IMR-90 (cell line): ENCODE measurements at regions not wholly inside any gene's neighbourhood (a gene's known extent, or its start where the extent isn't known, plus 50 kb on each side); places are given as distances from the start of the nearest gene placed in this dataset.
"Not testable (repeated sequence)": the region's sequence is repeated elsewhere in the genome, so short reads cannot be mapped to it uniquely, and the experiment has no call there.

Experiments used
- ATAC-seq: fragments of 200-7000 bp; cut with Tn5 transposase; 2 replicates; pipeline ENCODE4 v1.9.1; 2020; ENCODE audit warnings: low read depth, mild to moderate bottlenecking, moderate library complexity
- BruUV-seq: library from RNA; stranded (reverse); fragments of 400-500 nt; replicated peaks from 2 replicates; lab custom pipeline; 2021; lab: Mats Ljungman, UMichigan
- CTCF ChIA-PET: fragments of 300-600 bp; formaldehyde crosslinking; extraction: SDS; loops from one replicate; lab custom pipeline; 2021; ENCODE audit warnings: antibody characterized with exemption; lab: Yijun Ruan, JAX
- POLR2A ChIA-PET: fragments of 300-600 bp; sonication (Branson Sonifier 250); formaldehyde crosslinking; loops from one replicate; lab custom pipeline; 2022; ENCODE audit warnings: antibody characterized with exemption; ENCODE audit not compliant: unreplicated experiment; lab: Charles Lee
- DNase-seq: peaks from one replicate; pipeline ENCODE4 v3.0.0; 2013
- H2AFZ ChIP-seq: replicated peaks from 2 replicates; pipeline ENCODE3; 2013; ENCODE audit warnings: low read length, mild to moderate bottlenecking; ENCODE audit not compliant: poor library complexity
- H2AK5ac ChIP-seq: 2 replicates; pipeline ENCODE4 v1.6.1; 2013; ENCODE audit warnings: low read depth, low read length, inconsistent platforms
- H2AK9ac ChIP-seq: replicated peaks from 2 replicates; pipeline ENCODE3; 2013; ENCODE audit warnings: mild to moderate bottlenecking, low read depth, low read length, moderate library complexity; ENCODE audit not compliant: poor library complexity
- H2BK120ac ChIP-seq: 2 replicates; pipeline ENCODE4 v1.6.1; 2013; ENCODE audit warnings: low read depth, low read length, inconsistent platforms
- H2BK15ac ChIP-seq: 3 replicates; pipeline ENCODE4 v1.6.1; 2013; ENCODE audit warnings: low read depth, low read length, inconsistent platforms
- H2BK20ac ChIP-seq: 2 replicates; pipeline ENCODE4 v1.6.1; 2013; ENCODE audit warnings: low read depth, mild to moderate bottlenecking, inconsistent platforms, low read length, moderate library complexity
- H2BK5ac ChIP-seq: 2 replicates; pipeline ENCODE4 v1.6.1; 2013; ENCODE audit warnings: mild to moderate bottlenecking, low read depth, low read length, inconsistent platforms; ENCODE audit not compliant: poor library complexity, severe bottlenecking
- H3K14ac ChIP-seq: replicated peaks from 2 replicates; pipeline ENCODE4 v1.6.1; 2013; ENCODE audit warnings: low read depth, low read length, inconsistent platforms
- H3K18ac ChIP-seq: 2 replicates; pipeline ENCODE4 v1.6.1; 2013; ENCODE audit warnings: low read depth, low read length, control low read depth
- H3K23ac ChIP-seq: 2 replicates; pipeline ENCODE4 v1.6.1; 2013; ENCODE audit warnings: low read depth, low read length, inconsistent platforms
- H3K27ac ChIP-seq: 2 replicates; pipeline ENCODE4 v1.5.1; 2013; ENCODE audit warnings: mild to moderate bottlenecking, control low read depth, low read length; ENCODE audit not compliant: insufficient read depth
- H3K27me3 ChIP-seq: 2 replicates; pipeline ENCODE4 v1.6.1; 2013; ENCODE audit warnings: low read length; ENCODE audit not compliant: control insufficient read depth, insufficient read depth
- H3K36me3 ChIP-seq: 2 replicates; pipeline ENCODE4 v1.6.1; 2013; ENCODE audit warnings: low read length, mixed read lengths; ENCODE audit not compliant: control insufficient read depth, insufficient read depth
- H3K4ac ChIP-seq: 2 replicates; pipeline ENCODE4 v1.6.1; 2013; ENCODE audit warnings: low read depth, low read length, inconsistent platforms
- H3K4me1 ChIP-seq: 2 replicates; pipeline ENCODE4 v1.6.1; 2013; ENCODE audit warnings: low read length, mixed read lengths; ENCODE audit not compliant: control insufficient read depth, insufficient read depth
- H3K4me2 ChIP-seq: 2 replicates; pipeline ENCODE4 v1.6.1; 2013; ENCODE audit warnings: low read depth, mild to moderate bottlenecking, control low read depth, low read length, moderate library complexity
- H3K4me3 ChIP-seq: 2 replicates; pipeline ENCODE4 v1.5.1; 2013; ENCODE audit warnings: low read depth, mild to moderate bottlenecking, control low read depth, low read length, moderate library complexity; ENCODE audit not compliant: insufficient read depth
- H3K56ac ChIP-seq: 2 replicates; pipeline ENCODE4 v1.6.1; 2013; ENCODE audit warnings: low read length, inconsistent platforms; ENCODE audit not compliant: insufficient read depth; ENCODE audit errors: extremely low read depth
- H3K79me1 ChIP-seq, 2 experiments: 2 replicates each; pipeline ENCODE4 v1.6.1; 2013; ENCODE audit warnings: low read length in 2 of 2, inconsistent platforms in 1 of 2, low read depth in 1 of 2
- H3K9ac ChIP-seq: 2 replicates; pipeline ENCODE4 v1.6.1; 2013; ENCODE audit warnings: low read depth, low read length, control low read depth
- H3K9me1 ChIP-seq: 2 replicates; pipeline ENCODE4 v1.6.1; 2013; ENCODE audit warnings: low read length, inconsistent platforms; ENCODE audit not compliant: insufficient read depth
- H3K9me3 ChIP-seq: 2 replicates; pipeline ENCODE4 v1.6.1; 2013; ENCODE audit warnings: low read length; ENCODE audit not compliant: control insufficient read depth, insufficient read depth
- H4K20me1 ChIP-seq: 2 replicates; pipeline ENCODE4 v1.6.1; 2013; ENCODE audit warnings: low read length, inconsistent platforms; ENCODE audit not compliant: insufficient read depth
- H4K5ac ChIP-seq: 2 replicates; pipeline ENCODE4 v1.6.1; 2013; ENCODE audit warnings: mild to moderate bottlenecking, low read depth, low read length, control low read depth
- H4K8ac ChIP-seq, 2 experiments: 2 replicates each; pipeline ENCODE4 v1.6.1; 2013; ENCODE audit warnings: low read depth in 2 of 2, low read length in 2 of 2, control low read depth in 1 of 2, inconsistent platforms in 1 of 2
- H4K91ac ChIP-seq: 2 replicates; pipeline ENCODE4 v1.6.1; 2013; ENCODE audit warnings: low read depth, low read length, inconsistent platforms; ENCODE audit not compliant: insufficient read depth
- BHLHE40 ChIP-seq: fragments of 150-350 bp; IDR thresholded peaks from 2 replicates; pipeline ENCODE4 v1.6.1; 2016; ENCODE audit warnings: mild to moderate bottlenecking, low read depth, low read length
- FOS ChIP-seq: fragments of 150-350 bp; IDR thresholded peaks from 2 replicates; pipeline ENCODE4 v1.6.1; 2016; ENCODE audit warnings: low read depth, low read length
- MAZ ChIP-seq: IDR thresholded peaks from 2 replicates; pipeline ENCODE4 v1.6.1; 2012; ENCODE audit warnings: low read depth, mild to moderate bottlenecking, low read length, improper control_type of control experiment, moderate library complexity, borderline replicate concordance
- NFE2L2 ChIP-seq: fragments of 150-350 bp; IDR thresholded peaks from 2 replicates; pipeline ENCODE4 v1.6.1; 2016; ENCODE audit warnings: low read depth, mild to moderate bottlenecking, low read length
- WGBS, 2 experiments: methylation state at CpG; one replicate each; pipeline versions ENCODE4 v1.1.5 to v1.1.7; 2013; ENCODE audit warnings: missing lambda C conversion rate in 2 of 2; ENCODE audit not compliant: insufficient read length in 1 of 2; ENCODE audit errors: extremely low coverage in 2 of 2; 5-methylcytosine and 5-hydroxymethylcytosine counted together
- dilution Hi-C: fragments of 300-500 bp; cut with HindIII; formaldehyde crosslinking; loops from one replicate; pipeline ENCODE4 v1.14.3; 2018; ENCODE audit warnings: low sequenced_read_pairs; ENCODE audit not compliant: unreplicated experiment
- in situ Hi-C: fragments of 300-500 bp; cut with MboI; formaldehyde crosslinking; loops from 3 replicates; pipeline ENCODE4 v1.14.3; 2019; ENCODE audit warnings: low sequenced_read_pairs, inconsistent platforms, mixed read lengths
- intact Hi-C: fragments of 100-400 bp; cut with micrococcal nuclease; formaldehyde crosslinking; loops from 2 replicates; pipeline ENCODE4 v1.10.0; 2022

DNA sequence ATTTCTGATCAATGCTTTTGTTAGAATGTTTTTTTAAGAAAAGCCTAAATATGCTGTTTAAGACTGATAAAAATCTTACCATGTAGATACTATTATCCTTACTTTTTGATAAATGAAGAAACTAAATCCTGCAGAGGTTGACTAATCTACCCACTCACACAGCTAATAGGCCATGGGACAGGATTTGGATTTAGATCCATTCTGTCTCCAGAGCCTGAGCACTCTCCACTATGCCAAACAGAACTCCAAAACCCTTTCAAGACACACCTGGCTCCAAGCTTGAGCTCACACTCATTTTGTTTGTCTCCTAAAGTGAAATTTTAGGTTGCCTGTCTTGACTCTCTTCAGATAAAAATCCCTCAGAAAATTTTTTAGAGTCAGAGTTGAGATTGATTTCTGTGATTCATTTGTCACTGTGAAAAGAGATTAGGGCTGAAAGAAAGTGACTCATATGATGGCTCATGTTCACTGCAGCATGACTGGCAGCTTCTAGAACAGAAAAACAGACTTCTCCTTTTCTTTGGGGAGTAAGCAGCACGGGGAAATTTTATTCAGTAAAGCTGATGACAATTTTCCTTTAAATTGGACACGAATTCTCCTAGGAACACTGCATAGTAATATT, 132.3 kb upstream of the POT1 start:
- Histone ChIP-seq H3K14ac (no peak overlapping the region), H3K4me1 (peaks cover 5% of the 10 kb centered on the region; the same call in 1 of the 2 replicates), H4K5ac (no peak overlapping the region), H3K4me3 (no peak overlapping the region), H4K20me1 (no peaks in the 10 kb centered on the region), H2BK15ac (no peak overlapping the region), H2BK120ac (no peak overlapping the region; the same call in 1 of the 2 replicates), H3K36me3 (no peaks in the 10 kb centered on the region), H2BK20ac (0 out of 2 replicates have a peak overlapping the region, but pooled peaks have one; percentile 34), H2AK5ac (no peak overlapping the region), H4K8ac (no peak overlapping the region), H3K18ac (no peak overlapping the region), H3K23ac (no peak overlapping the region), H2BK5ac (no peak overlapping the region), H3K27me3 (no peaks in the 10 kb centered on the region), H3K9me3 (no peaks in the 10 kb centered on the region), H2AFZ (no peak overlapping the region), H3K4me2 (0 out of 2 replicates have a peak overlapping the region, but pooled peaks have one; percentile 15), H3K9me1 (no peaks in the 10 kb centered on the region), H3K4ac (0 out of 2 replicates have a peak overlapping the region, but pooled peaks have one; percentile 8), H3K9ac (no peak overlapping the region), H3K27ac (no peak overlapping the region), H3K79me1 (no peaks in the 10 kb centered on the region), H2AK9ac (no peak overlapping the region), H3K56ac (0 out of 2 replicates have a peak overlapping the region, but pooled peaks have one; percentile 8), H4K91ac (no peak overlapping the region)
- 0% methylated on average over 1 of the region's 2 CpGs; no CpG with 5 or more reads in 1 of the 2 experiments for WGBS, 2 experiments
- ChIA-PET POLR2A (no interaction called here), CTCF (no interaction called here)
- TF ChIP-seq FOS (0 out of 2 replicates have a peak, but pooled peaks have one; percentile 24), NFE2L2 (0 out of 2 replicates have a peak, but pooled peaks have one; percentile 25), BHLHE40 (peak; percentile 67), MAZ (no peak)
- peak; percentile 29; the same call in 1 of the 2 replicates for ATAC-seq
- in situ Hi-C loops (no loop called here), dilution Hi-C loops (no loop called here), intact Hi-C loops (loop anchor here (1.0 to 5.0 kb wide), 2 partner anchors 133 to 610 kb away; partner anchors contain the start of gene POT1)
- DNase-seq, result peak; percentile 41
- BruUV-seq, result no TSS peak

DNA sequence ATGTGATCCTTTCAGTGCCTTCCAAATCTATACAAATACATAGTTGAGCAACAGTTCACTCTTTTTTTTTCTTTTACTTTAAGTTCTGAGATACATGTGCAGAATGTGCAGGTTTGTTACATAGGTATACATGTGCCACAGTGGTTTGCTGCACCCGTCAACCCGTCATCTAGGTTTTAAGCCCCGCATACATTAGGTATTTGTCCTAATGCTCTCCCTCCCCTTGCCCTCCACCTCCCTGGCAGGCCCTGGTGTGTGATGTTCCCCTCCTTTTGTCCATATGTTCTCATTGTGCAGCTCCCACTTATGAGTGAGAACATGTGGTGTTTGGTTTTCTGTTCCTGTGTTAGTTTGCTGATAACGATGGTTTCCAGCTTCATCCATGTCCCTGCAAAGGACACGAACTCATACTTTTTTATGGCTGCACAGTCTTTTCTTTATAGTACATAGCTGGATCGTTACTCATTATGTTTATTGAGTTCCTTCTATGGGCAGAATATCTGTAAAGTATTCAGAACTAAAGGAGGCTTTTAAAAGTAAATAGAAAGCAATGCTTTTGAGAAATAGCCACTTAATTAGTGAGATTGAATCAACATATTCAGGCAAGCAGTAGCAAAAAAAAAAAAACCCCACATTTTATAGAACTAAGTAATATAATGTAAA, 131.6 kb upstream of the POT1 start:
- H2BK15ac ChIP-seq, H4K8ac ChIP-seq, H3K9me1 ChIP-seq, H3K23ac ChIP-seq, H3K9ac ChIP-seq, H2AFZ ChIP-seq, CTCF ChIA-PET, BruUV-seq, H4K5ac ChIP-seq, H3K9me3 ChIP-seq, H3K4ac ChIP-seq, H2BK20ac ChIP-seq, H3K4me2 ChIP-seq, H2BK5ac ChIP-seq, H3K27ac ChIP-seq, H2AK5ac ChIP-seq, H2AK9ac ChIP-seq, DNase-seq, H3K14ac ChIP-seq, H4K20me1 ChIP-seq, H3K36me3 ChIP-seq, H3K18ac ChIP-seq, H3K4me3 ChIP-seq, H4K91ac ChIP-seq, dilution Hi-C loops, H3K4me1 ChIP-seq, H3K79me1 ChIP-seq, POLR2A ChIA-PET, H3K56ac ChIP-seq, H3K27me3 ChIP-seq, in situ Hi-C loops: not testable (repeated sequence)
- ATAC-seq, result peak; percentile 77
- intact Hi-C loops, result loop anchor here (1.0 to 5.0 kb wide), 2 partner anchors 132 to 611 kb away; partner anchors contain the start of gene POT1
- H2BK120ac ChIP-seq, result 0 out of 2 replicates have a peak overlapping the region, but pooled peaks have one; percentile 8
- no CpG with 5 or more reads among the region's 6 CpGs for WGBS, 2 experiments
